Small intestine (tissue), 7 donors: ENCODE measurements at regions not wholly inside any gene's neighbourhood (a gene's known extent, or its start where the extent isn't known, plus 50 kb on each side); places are given as distances from the start of the nearest gene placed in this dataset.

ENCODE experiments used
- DNase-seq, 2 donors: peaks; one replicate each; pipeline versions ENCODE4 v3.0.0 to v3.0.0-alpha.2; 2013
- FAIRE-seq: peaks from 2 replicates; lab custom pipeline; 2012; peaks lifted over from hg19 to GRCh38; lab: Jason Lieb, UNC
- H3K27ac ChIP-seq, 3 donors: one replicate each; pipeline ENCODE4 v1.5.1; 2013; ENCODE audit warnings: low read length in 2 of 3, mild to moderate bottlenecking in 2 of 3, control low read depth in 1 of 3, inconsistent platforms in 1 of 3, low read depth in 1 of 3, moderate library complexity in 1 of 3
- H3K27me3 ChIP-seq, 3 donors: one replicate each; pipeline ENCODE4 v1.6.1; 2013; ENCODE audit warnings: low read length in 3 of 3, inconsistent platforms in 1 of 3; ENCODE audit not compliant: control insufficient read depth in 3 of 3, insufficient read depth in 3 of 3
- H3K36me3 ChIP-seq, 3 donors: one replicate each; pipeline ENCODE4 v1.6.1; 2013; ENCODE audit warnings: low read length in 3 of 3, inconsistent platforms in 1 of 3, low read depth in 1 of 3, mild to moderate bottlenecking in 1 of 3, moderate library complexity in 1 of 3; ENCODE audit not compliant: control insufficient read depth in 3 of 3, insufficient read depth in 2 of 3
- H3K4me1 ChIP-seq, 3 donors: one replicate each; pipeline ENCODE4 v1.6.1; 2013; ENCODE audit warnings: low read length in 2 of 3, inconsistent platforms in 1 of 3, low read depth in 1 of 3, mild to moderate bottlenecking in 1 of 3, moderate library complexity in 1 of 3; ENCODE audit not compliant: control insufficient read depth in 3 of 3, insufficient read depth in 2 of 3
- H3K4me3 ChIP-seq, 3 donors: one replicate each; pipeline ENCODE4 v1.5.1; 2013; ENCODE audit warnings: low read length in 3 of 3, control low read depth in 1 of 3, inconsistent platforms in 1 of 3, low read depth in 1 of 3, mild to moderate bottlenecking in 1 of 3, moderate library complexity in 1 of 3
- H3K9me3 ChIP-seq, 2 donors: one replicate each; pipeline ENCODE4 v1.6.1; 2013; ENCODE audit warnings: low read depth in 1 of 2, low read length in 1 of 2; ENCODE audit not compliant: control insufficient read depth in 2 of 2, insufficient read depth in 1 of 2
- WGBS, 3 donors: extraction: QIAGEN DNeasy Blood & Tissue Kit; methylation state at CpG; one replicate each; pipeline ENCODE4 v1.1.7; 2013; 5-methylcytosine and 5-hydroxymethylcytosine counted together
- donor health status: healthy with polysubstance abuse.
- donor health status: control.
- donor health status: control.
- donor health status: Bipolar disorder and iron deficiency.
- donor health status: healthy.

- DNase-seq (no peak), FAIRE-seq (no peak)
- H3K4me3 ChIP-seq = no peak overlapping the region
- peaks cover 0 to 5% of the 10 kb centered on the region in 2 donors for H3K9me3 ChIP-seq
- H3K27me3 ChIP-seq = peaks cover 0 to 2% (median 0%) of the 10 kb centered on the region in 3 donors
- no peaks in the 10 kb centered on the region for H3K4me1 ChIP-seq
- WGBS, 3 donors = 87 to 91% (median 90%) methylated on average over 4 of the region's 4 CpGs
- H3K36me3 ChIP-seq = no peaks in the 10 kb centered on the region
- no peak overlapping the region for H3K27ac ChIP-seq
Observed at GRCh38 chr2:111638274-111638877, 245.6 kb downstream of the ANAPC1 start.

- WGBS, 3 donors = 76 to 90% (median 81%) methylated on average over 2 of the region's 2 CpGs
- DNase-seq (no peak), FAIRE-seq (no peak)
- no peaks in the 10 kb centered on the region for H3K36me3 ChIP-seq
- peaks cover 0 to 2% (median 0%) of the 10 kb centered on the region in 3 donors for H3K27me3 ChIP-seq
- no peak overlapping the region for H3K27ac ChIP-seq
- H3K4me3 ChIP-seq = no peak overlapping the region
- no peaks in the 10 kb centered on the region for H3K4me1 ChIP-seq
- H3K9me3 ChIP-seq = peaks cover 0 to 3% of the 10 kb centered on the region in 2 donors
Observed at GRCh38 chr2:111640480-111640879, 243.5 kb downstream of the ANAPC1 start.

- 82 to 96% (median 96%) methylated on average over 2 of the region's 2 CpGs for WGBS, 3 donors
- DNase-seq (no peak), FAIRE-seq (no peak)
- H3K9me3 ChIP-seq = peaks cover 0 to 3% of the 10 kb centered on the region in 2 donors
- H3K27me3 ChIP-seq = no peaks in the 10 kb centered on the region
- H3K4me1 ChIP-seq = no peaks in the 10 kb centered on the region
- no peaks in the 10 kb centered on the region for H3K36me3 ChIP-seq
- no peak overlapping the region for H3K27ac ChIP-seq
- H3K4me3 ChIP-seq = no peak overlapping the region
Observed at GRCh38 chr2:111642586-111643327, 241.2 kb downstream of the ANAPC1 start.

GRCh38 chr2:111643759-111644158 is 240.2 kb downstream of the ANAPC1 start:
- DNase-seq (no peak), FAIRE-seq (no peak)
- no peak overlapping the region for H3K4me3 ChIP-seq
- H3K9me3 ChIP-seq = no peaks in the 10 kb centered on the region
- no peaks in the 10 kb centered on the region for H3K4me1 ChIP-seq
- no peaks in the 10 kb centered on the region for H3K36me3 ChIP-seq
- 75 to 100% (median 98%) methylated on average over 1 of the region's 1 CpG for WGBS, 3 donors
- no peak overlapping the region for H3K27ac ChIP-seq
- H3K27me3 ChIP-seq = no peaks in the 10 kb centered on the region

- Histone ChIP-seq H3K4me3 (no peak overlapping the region), H3K9me3 (no peaks in the 10 kb centered on the region), H3K27ac (no peak overlapping the region), H3K27me3 (no peaks in the 10 kb centered on the region), H3K4me1 (no peaks in the 10 kb centered on the region), H3K36me3 (no peaks in the 10 kb centered on the region)
- no peak for FAIRE-seq
- 62 to 82% (median 70%) methylated on average over 3 of the region's 3 CpGs for WGBS, 3 donors
- DNase-seq = no peak
Observed at GRCh38 chr2:111647359-111647758, 236.6 kb downstream of the ANAPC1 start.

GRCh38 chr2:111652038-111652437 is 232.0 kb downstream of the ANAPC1 start:
- no peaks in the 10 kb centered on the region for H3K9me3 ChIP-seq
- H3K27ac ChIP-seq = no peak overlapping the region
- H3K27me3 ChIP-seq = no peaks in the 10 kb centered on the region
- no peaks in the 10 kb centered on the region for H3K36me3 ChIP-seq
- WGBS, 3 donors = 75 to 90% (median 87%) methylated on average over 4 of the region's 4 CpGs
- no peak overlapping the region for H3K4me3 ChIP-seq
- peaks cover 0 to 8% (median 0%) of the 10 kb centered on the region in 3 donors for H3K4me1 ChIP-seq
- no peak for FAIRE-seq
- no peak for DNase-seq

- peaks cover 0 to 12% (median 0%) of the 10 kb centered on the region in 3 donors for H3K4me1 ChIP-seq
- 69 to 95% (median 84%) methylated on average over 1 of the region's 1 CpG for WGBS, 3 donors
- no peak overlapping the region for H3K27ac ChIP-seq
- no peaks in the 10 kb centered on the region for H3K36me3 ChIP-seq
- DNase-seq = no peak
- no peaks in the 10 kb centered on the region for H3K27me3 ChIP-seq
- FAIRE-seq = no peak
- no peak overlapping the region for H3K4me3 ChIP-seq
- H3K9me3 ChIP-seq = no peaks in the 10 kb centered on the region
Observed at GRCh38 chr2:111652681-111653080, 231.3 kb downstream of the ANAPC1 start.

GRCh38 chr2:111653103-111653624 is 230.8 kb downstream of the ANAPC1 start:
- no peak overlapping the region for H3K4me3 ChIP-seq
- WGBS, 3 donors = 71 to 91% (median 83%) methylated on average over 1 of the region's 1 CpG
- no peak for FAIRE-seq

More at GRCh38 chr2:111653103-111653624, 230.8 kb downstream of the ANAPC1 start:
- no peaks in the 10 kb centered on the region for H3K36me3 ChIP-seq
- no peaks in the 10 kb centered on the region for H3K9me3 ChIP-seq
- no peak overlapping the region for H3K27ac ChIP-seq
- DNase-seq = no peak
- H3K4me1 ChIP-seq = peaks cover 0 to 12% (median 0%) of the 10 kb centered on the region in 3 donors
- H3K27me3 ChIP-seq = no peaks in the 10 kb centered on the region
